ENCODE measurements at regions not wholly inside any gene's neighbourhood (a gene's known extent, or its start where the extent isn't known, plus 50 kb on each side); places are given as distances from the start of the nearest gene placed in this dataset.
"Not testable (repeated sequence)": the region's sequence is repeated elsewhere in the genome, so short reads cannot be mapped to it uniquely, and the experiment has no call there.

- H3K27me3 ChIP-seq (ENCODE audit: control insufficient read depth, insufficient read depth, low read length) = no peaks in the 10 kb centered on the region
- FAIRE-seq (no peak), DNase-seq (ENCODE audit: low read depth) (no peak)
- H3K4me3 ChIP-seq (ENCODE audit: low read depth, low read length) = no peak overlapping the region
- H3K36me3 ChIP-seq (ENCODE audit: control insufficient read depth, insufficient read depth, low read length) = no peaks in the 10 kb centered on the region
- no peak for TF ChIP-seq CTCF (IDR thresholded peaks at IDR 0.05; ENCODE audit: insufficient read depth, low read length, severe bottlenecking)
Observed at GRCh38 chr9:65403721-65404120, 118.7 kb upstream of the FOXD4L5 start.

GRCh38 chr9:65403072-65403471, 118.1 kb upstream of the FOXD4L5 start:
- H3K36me3 ChIP-seq (ENCODE audit: control insufficient read depth, insufficient read depth, low read length); H3K4me3 ChIP-seq (ENCODE audit: low read depth, low read length); FAIRE-seq; H3K27me3 ChIP-seq (ENCODE audit: control insufficient read depth, insufficient read depth, low read length); DNase-seq (ENCODE audit: low read depth): not testable (repeated sequence)

- FAIRE-seq; DNase-seq (ENCODE audit: low read depth); H3K27me3 ChIP-seq (ENCODE audit: control insufficient read depth, insufficient read depth, low read length); H3K4me3 ChIP-seq (ENCODE audit: low read depth, low read length); H3K36me3 ChIP-seq (ENCODE audit: control insufficient read depth, insufficient read depth, low read length): not testable (repeated sequence)
Observed at GRCh38 chr9:65402206-65402870, 117.3 kb upstream of the FOXD4L5 start.

- not testable (repeated sequence) for FAIRE-seq; H3K36me3 ChIP-seq (ENCODE audit: control insufficient read depth, insufficient read depth, low read length); H3K4me3 ChIP-seq (ENCODE audit: low read depth, low read length); DNase-seq (ENCODE audit: low read depth); H3K27me3 ChIP-seq (ENCODE audit: control insufficient read depth, insufficient read depth, low read length)
Observed at GRCh38 chr9:65401456-65402045, 116.5 kb upstream of the FOXD4L5 start.

GRCh38 chr9:65400886-65401285, 115.9 kb upstream of the FOXD4L5 start:
- no peak overlapping the region for H3K4me3 ChIP-seq (ENCODE audit: low read depth, low read length)
- no peaks in the 10 kb centered on the region for H3K27me3 ChIP-seq (ENCODE audit: control insufficient read depth, insufficient read depth, low read length)
- H3K36me3 ChIP-seq (ENCODE audit: control insufficient read depth, insufficient read depth, low read length) = no peaks in the 10 kb centered on the region
- DNase-seq (ENCODE audit: low read depth) = no peak
- FAIRE-seq = no peak
- TF ChIP-seq CTCF (IDR thresholded peaks at IDR 0.05; ENCODE audit: insufficient read depth, low read length, severe bottlenecking) = no peak

GRCh38 chr9:65397763-65398719, 113.0 kb upstream of the FOXD4L5 start:
- not testable (repeated sequence) for DNase-seq (ENCODE audit: low read depth); FAIRE-seq; H3K4me3 ChIP-seq (ENCODE audit: low read depth, low read length); H3K27me3 ChIP-seq (ENCODE audit: control insufficient read depth, insufficient read depth, low read length); H3K36me3 ChIP-seq (ENCODE audit: control insufficient read depth, insufficient read depth, low read length)

GRCh38 chr9:65397226-65397625, 112.2 kb upstream of the FOXD4L5 start:
- not testable (repeated sequence) for H3K27me3 ChIP-seq (ENCODE audit: control insufficient read depth, insufficient read depth, low read length); FAIRE-seq; DNase-seq (ENCODE audit: low read depth); H3K4me3 ChIP-seq (ENCODE audit: low read depth, low read length); H3K36me3 ChIP-seq (ENCODE audit: control insufficient read depth, insufficient read depth, low read length)

GRCh38 chr9:65396601-65397000, 111.6 kb upstream of the FOXD4L5 start:
- not testable (repeated sequence) for DNase-seq (ENCODE audit: low read depth); FAIRE-seq; H3K27me3 ChIP-seq (ENCODE audit: control insufficient read depth, insufficient read depth, low read length); H3K4me3 ChIP-seq (ENCODE audit: low read depth, low read length); H3K36me3 ChIP-seq (ENCODE audit: control insufficient read depth, insufficient read depth, low read length)

GRCh38 chr9:65395789-65396188, 110.8 kb upstream of the FOXD4L5 start:
- DNase-seq (ENCODE audit: low read depth); H3K4me3 ChIP-seq (ENCODE audit: low read depth, low read length); H3K27me3 ChIP-seq (ENCODE audit: control insufficient read depth, insufficient read depth, low read length); FAIRE-seq; H3K36me3 ChIP-seq (ENCODE audit: control insufficient read depth, insufficient read depth, low read length): not testable (repeated sequence)

GRCh38 chr9:65395121-65395520, 110.1 kb upstream of the FOXD4L5 start:
- H3K36me3 ChIP-seq (ENCODE audit: control insufficient read depth, insufficient read depth, low read length); DNase-seq (ENCODE audit: low read depth); FAIRE-seq; H3K4me3 ChIP-seq (ENCODE audit: low read depth, low read length); H3K27me3 ChIP-seq (ENCODE audit: control insufficient read depth, insufficient read depth, low read length): not testable (repeated sequence)

GRCh38 chr9:65393111-65393810, 108.3 kb upstream of the FOXD4L5 start:
- not testable (repeated sequence) for H3K27me3 ChIP-seq (ENCODE audit: control insufficient read depth, insufficient read depth, low read length); H3K36me3 ChIP-seq (ENCODE audit: control insufficient read depth, insufficient read depth, low read length); FAIRE-seq; H3K4me3 ChIP-seq (ENCODE audit: low read depth, low read length); DNase-seq (ENCODE audit: low read depth)
